GM18502 (cell line): ENCODE measurements at regions not wholly inside any gene's neighbourhood (a gene's known extent, or its start where the extent isn't known, plus 50 kb on each side); places are given as distances from the start of the nearest gene placed in this dataset.

Experiments
- ATAC-seq: cut with Tn5 transposase; IDR thresholded peaks from one replicate; pipeline ENCODE4 v1.9.1; 2021; ENCODE audit warnings: mild to moderate bottlenecking; ENCODE audit not compliant: unreplicated experiment, poor library complexity

DNA sequence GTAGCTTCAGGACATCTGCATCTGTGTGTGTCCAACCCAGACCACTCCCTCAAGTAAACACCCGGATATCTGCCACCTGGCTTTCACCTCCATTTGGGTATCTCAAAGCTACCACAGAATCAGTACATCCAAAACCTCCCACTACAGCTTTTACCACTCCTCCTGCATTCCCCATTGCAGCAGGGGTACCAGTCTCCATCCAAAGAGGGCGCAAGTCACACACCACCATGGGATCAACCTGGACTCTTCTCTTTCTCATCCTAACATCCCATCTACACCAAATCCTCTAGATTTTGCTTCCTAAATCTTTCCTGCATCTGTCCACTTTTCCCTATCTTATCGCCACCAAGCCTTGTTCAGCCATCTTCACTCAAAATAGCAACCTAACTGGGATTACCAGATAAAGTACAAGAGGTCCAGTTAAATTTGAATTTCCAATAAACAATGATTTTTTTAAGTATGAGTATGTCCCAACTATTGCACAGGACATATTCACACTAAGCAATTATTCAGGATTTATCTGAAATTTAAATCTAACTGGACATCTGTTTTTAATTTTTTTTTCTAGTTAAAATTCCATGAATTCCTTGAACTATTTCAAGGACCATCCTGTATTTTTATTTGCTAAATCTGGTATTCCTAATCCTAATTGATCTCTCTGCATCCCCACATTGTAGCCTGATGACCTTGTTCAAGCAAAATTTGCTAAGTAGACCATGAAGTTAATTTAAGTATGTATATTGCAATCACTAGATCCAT lies 164.3 kb upstream of the MLN start:
- ATAC-seq: no peak

GRCh38 chr6:33967265-33967767 lies 163.5 kb upstream of the MLN start:
- no peak for ATAC-seq

- no peak for ATAC-seq
Observed at GRCh38 chr6:33966536-33966935, 162.7 kb upstream of the MLN start.

- no peak for ATAC-seq
Observed at GRCh38 chr6:33965766-33966165, 162.0 kb upstream of the MLN start.

- no peak for ATAC-seq
Observed at GRCh38 chr6:33964387-33964786, 160.6 kb upstream of the MLN start.

GRCh38 chr6:33963136-33963750 lies 159.4 kb upstream of the MLN start:
- ATAC-seq: no peak

- ATAC-seq: no peak
Observed at GRCh38 chr6:33962246-33963027, 158.6 kb upstream of the MLN start.

DNA sequence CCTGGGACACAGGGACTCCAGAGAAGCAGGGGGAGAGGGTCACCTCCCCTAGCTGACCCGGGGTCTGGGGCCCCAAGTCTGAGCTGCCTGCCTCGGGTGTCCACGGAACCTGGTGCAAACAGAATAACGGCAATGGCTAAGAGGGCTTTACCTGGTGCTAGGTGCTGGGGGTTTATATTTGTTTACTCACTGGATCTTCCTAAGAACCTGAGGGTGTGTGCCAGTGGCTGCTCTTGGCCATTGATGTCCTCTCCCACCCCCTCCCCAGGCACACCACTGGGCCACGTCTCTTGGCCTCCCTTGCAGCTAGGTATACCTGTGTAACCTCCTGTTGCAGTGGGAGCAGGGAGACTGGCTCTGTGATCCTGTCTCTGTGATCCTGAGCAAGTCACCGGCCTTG lies 157.9 kb upstream of the MLN start:
- no peak for ATAC-seq

DNA sequence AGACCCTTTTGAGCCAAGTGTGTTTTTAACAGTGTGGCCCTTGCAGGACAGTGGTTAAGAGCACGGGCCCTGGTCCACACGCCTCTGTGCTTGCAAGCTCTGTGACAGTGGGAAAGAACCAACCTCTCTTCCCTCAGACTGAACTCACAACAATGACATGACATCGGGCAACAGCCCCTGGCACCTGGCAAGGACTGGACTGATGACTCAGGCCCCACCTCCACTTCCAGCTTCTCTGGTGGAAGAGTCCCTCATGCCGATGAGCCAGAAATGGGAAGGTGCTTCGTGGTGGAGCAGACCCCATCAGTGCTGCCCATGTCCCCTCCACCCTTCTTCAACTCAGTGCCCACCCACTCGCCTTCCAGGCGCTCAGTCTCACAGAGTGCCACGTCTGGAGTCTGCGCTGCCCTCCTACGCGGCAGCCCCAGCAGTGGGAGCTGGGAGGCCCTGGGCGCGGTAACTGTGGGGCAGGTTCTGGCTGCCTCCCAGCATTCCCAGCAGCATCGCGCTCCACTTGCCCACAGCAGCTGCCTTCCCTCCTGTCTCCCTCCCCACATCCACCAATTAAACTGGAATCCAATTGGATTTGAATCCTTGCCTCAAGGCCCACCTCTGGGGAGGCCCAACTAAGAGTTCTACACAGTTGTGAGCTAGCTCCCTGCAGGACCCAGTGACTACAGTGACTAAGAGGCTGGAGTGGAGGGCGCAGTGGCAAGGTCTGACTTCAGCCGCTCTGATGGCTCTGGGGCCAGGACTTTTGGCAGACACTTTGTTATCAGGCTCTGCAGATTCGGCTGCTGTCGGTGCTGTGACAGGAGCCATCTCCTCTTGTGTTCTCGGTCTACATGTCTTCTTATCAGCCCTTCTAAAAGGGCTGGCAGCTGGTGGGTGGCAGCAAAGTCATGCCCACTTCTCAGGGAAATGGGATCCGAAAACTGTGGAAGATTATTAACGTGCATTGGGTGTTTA lies 156.8 kb upstream of the MLN start:
- ATAC-seq: no peak

DNA sequence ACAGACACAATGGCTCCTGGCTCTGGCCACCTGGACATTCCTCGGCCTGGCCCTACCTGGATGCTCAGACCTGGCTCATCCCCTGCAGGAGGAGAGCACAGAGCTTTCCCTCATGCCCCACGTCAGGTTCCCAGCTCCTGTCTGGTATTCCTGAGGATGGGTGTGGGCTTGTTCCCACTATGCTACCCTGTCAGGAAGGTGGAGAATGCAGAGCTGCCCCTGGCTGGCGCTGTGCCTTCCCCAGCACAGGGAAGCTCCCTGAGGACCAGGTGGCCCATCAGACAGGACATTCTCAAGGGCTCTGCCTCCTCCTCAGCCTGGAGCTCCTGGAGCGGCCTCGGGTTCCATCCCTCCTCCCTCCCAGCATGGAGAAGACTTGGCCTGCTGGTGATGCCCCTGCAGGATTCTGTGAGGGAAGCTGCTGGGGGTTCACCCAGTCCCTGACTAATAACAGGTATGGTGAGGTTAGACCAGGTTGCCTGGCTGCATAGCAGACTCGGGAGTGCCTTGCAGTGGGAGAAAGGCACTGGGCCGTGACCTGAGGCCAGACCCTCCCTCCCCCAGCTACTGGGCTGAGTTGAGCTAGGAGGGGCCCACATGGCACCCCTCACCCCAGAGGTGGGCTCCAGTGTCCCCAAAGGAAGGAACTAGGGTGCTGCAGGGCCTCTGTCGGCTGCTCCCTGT lies 156.0 kb upstream of the MLN start:
- no peak for ATAC-seq

GRCh38 chr6:33959329-33959651 lies 155.5 kb upstream of the MLN start:
- no peak for ATAC-seq

GRCh38 chr6:33958526-33959328 lies 154.9 kb upstream of the MLN start:
- ATAC-seq: no peak

DNA sequence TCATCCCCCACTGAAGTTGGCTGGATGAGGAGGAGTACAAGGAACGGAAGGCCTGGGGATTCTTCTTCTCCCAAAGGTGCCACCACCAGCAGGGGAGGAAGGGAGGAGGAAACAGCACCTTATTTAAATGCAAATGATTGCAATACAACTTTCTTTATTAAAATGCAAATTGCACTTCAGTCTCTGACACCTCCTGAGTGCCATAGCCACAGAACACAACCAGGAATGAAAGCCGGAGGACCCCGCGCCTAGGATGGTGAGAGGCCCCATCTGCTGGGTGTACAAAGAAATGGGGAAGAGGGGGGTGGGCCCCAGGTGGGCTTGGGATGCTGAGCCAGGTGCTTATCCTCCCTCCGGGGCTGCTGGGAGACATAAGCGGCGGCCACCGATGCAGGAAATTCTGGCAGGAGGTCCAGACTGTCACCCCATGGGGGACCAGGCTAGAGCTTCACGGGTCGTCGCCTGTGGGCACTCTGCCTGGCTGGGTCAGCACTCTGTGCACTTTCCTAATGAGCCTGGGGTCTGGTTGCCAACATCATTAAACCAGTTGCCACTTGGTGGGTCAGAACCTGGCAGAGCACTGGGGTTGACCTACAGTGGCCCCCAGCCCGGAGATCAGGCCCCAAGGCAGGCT lies 154.2 kb upstream of the MLN start:
- ATAC-seq: no peak

DNA sequence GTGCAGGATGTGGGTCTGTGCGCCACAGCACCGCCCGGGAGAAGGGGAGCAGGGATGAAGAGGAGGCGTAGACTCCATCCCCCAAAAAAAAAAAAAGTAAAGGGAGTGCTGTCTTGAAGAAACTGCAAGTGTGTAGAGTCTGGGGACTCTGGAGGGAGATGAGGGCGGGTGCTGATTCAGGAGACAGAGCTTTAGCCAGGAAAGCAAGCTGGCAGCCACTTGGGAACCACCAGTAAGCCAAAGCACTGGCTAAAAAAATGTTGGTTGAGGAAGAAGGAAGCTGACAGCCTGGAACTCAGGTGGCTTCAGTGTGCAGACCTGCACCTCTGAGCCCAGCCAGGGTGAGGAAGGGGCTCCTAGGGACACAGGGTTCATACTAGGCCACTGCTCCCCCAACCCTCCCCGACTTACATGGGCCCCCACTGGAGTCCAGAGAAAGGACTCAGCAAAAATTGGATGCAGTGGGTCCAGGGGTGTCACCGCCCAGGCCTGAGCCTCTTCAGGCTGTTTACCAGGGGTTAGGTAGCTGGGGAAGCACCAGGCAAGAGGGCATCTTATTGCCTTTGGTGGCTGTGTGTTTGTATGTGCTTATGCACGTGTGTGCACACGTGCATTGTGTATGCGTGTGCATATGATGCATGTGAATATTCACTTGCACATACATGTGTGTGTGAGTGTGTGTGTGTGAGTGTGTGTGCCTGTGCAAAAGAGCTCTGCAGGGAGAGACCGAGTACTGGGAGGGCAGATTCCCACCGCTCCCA lies 153.5 kb upstream of the MLN start:
- no peak for ATAC-seq

DNA sequence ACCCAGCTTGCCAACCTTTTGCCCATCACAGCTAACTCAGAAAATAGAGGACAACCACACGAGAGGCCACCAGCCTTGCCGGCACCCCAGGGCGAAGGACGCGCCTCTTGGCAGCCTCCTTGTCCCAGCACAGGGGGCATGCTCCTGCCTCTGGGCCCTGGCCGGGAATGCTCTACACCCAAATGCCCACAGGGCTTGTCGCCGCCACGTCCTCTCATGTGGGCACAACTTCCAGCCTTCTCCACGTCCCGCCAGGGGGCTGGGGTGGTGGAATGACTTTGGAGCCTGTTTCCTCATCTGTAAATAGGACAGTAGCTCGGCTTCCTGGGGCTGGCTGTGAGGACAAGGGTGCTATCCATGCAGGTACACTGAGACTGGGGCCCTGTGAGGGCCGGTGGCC lies 152.4 kb upstream of the MLN start:
- no peak for ATAC-seq

GRCh38 chr6:33955566-33955965 lies 151.8 kb upstream of the MLN start:
- ATAC-seq: no peak

GRCh38 chr6:33954453-33954852 lies 150.7 kb upstream of the MLN start:
- no peak for ATAC-seq

DNA sequence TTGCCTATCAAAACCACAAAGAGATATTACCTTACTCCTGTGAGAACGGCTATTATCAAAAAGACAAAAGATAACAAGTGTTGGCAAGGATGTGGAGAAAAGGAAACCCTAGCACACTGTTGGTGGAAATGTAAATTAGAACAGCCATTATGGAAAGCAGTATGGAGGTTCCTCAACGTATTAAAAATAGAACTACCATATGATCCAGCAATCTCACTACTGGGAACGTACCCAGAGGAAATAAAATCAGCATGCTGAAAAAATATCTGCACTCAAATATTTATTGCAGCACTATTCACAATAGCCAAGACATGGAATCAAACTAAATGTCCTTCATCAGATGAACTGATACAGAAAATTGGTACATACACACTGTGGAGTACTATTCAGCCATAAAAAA lies 149.4 kb upstream of the MLN start:
- no peak for ATAC-seq
